Hindlimb muscle (tissue), 1 donor: ENCODE measurements at regions not wholly inside any gene's neighbourhood (a gene's known extent, or its start where the extent isn't known, plus 50 kb on each side); places are given as distances from the start of the nearest gene placed in this dataset.
"Not testable (repeated sequence)": the region's sequence is repeated elsewhere in the genome, so short reads cannot be mapped to it uniquely, and the experiment has no call there.

Source experiments
- DNase-seq: peaks from one replicate; pipeline ENCODE4 v3.0.0-alpha.2; 2013

GRCh38 chr17:77607606-77608005, 350.9 kb upstream of the TNRC6C start:
- DNase-seq, result no peak

- no peak for DNase-seq
These were observed 350.1 kb upstream of the TNRC6C start for GRCh38 chr17:77608431-77608830.

DNA sequence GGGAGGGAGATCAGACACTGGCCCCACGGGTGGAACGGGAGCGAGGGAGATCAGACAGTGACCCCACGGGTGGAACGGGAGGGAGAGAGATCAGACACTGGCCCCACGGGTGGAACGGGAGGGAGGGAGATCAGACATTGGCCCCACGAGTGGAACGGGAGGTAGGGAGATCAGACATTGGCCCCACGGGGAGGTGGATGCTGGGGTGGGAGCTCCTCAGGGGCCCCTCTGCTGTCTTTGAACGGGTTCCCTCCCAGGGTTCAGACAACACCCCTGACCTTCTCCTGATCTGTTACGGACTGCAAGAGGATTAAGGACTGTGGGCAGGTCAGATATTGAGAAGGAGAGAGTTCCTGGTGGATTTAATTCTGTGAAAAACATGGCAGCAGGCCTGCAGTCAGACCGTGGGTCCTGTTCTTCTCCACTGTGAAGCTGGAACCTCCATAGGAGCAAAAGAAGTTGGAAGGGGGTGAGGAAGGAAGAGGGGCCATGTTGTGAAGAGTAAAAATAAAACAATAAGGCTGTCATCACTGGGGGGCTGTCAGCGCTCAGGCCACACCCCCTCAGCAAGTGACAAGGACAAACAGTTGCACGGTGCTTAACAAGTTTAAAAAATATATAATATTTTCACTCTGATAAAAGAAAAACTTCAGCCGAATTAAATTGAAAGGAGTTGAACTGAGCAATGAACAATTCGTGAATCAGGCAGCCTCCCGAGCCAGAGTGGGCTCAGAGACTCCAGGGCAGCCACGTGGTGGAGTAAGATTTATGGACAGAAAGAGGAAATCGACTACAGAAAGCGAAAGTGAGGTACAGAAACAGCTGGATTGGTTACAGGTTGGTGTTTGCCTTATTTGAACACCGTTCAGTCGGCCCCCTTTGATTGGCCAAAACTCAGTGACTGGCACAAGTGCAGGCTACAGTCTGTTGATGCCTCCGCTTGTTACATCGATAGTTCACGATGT, 348.7 kb upstream of the TNRC6C start:
- peak; percentile 66 for DNase-seq

GRCh38 chr17:77610518-77610893, 348.0 kb upstream of the TNRC6C start:
- DNase-seq, result no peak

GRCh38 chr17:77610972-77611521, 347.5 kb upstream of the TNRC6C start:
- peak; percentile 72 for DNase-seq

DNA sequence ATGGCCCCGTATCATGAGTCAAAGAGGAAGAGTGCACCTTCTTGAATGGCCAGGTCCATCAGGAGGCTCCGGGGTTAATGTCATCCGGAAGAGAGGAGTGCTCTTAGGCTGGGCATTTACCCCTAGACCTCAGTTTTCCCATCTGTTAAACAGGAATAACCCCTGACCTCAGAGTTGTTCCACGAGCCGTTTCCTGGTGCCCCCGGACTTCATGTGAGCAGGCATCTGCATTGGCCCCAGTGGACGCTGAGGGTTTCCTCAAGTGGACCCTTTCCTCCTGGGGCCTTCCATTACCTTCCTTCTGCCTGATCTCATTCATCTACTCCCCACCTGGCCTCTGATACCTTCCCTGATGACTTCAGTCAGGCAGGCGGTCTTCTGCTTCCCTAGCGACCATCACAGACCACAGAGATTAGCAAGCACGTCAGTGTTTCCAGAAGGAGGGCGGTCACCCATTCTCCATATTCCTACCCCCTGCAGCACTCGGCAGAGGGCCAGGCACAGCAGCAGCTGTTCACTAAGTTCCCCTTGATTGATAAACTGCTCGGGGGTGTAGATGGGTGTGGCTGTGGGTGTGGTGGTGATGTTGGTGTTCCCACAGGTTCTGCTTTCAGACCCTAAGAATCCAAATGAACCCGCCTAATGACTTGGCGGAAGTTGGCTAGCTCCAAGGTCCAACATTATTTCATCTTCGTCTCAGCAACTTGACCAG, 346.6 kb upstream of the TNRC6C start:
- DNase-seq, result no peak

- DNase-seq, result no peak
These were observed 345.3 kb upstream of the TNRC6C start for GRCh38 chr17:77613218-77613617.

GRCh38 chr17:77613627-77614026, 344.9 kb upstream of the TNRC6C start:
- DNase-seq, result no peak

- DNase-seq, result no peak
These were observed 342.7 kb upstream of the TNRC6C start for GRCh38 chr17:77615703-77616253.

DNA sequence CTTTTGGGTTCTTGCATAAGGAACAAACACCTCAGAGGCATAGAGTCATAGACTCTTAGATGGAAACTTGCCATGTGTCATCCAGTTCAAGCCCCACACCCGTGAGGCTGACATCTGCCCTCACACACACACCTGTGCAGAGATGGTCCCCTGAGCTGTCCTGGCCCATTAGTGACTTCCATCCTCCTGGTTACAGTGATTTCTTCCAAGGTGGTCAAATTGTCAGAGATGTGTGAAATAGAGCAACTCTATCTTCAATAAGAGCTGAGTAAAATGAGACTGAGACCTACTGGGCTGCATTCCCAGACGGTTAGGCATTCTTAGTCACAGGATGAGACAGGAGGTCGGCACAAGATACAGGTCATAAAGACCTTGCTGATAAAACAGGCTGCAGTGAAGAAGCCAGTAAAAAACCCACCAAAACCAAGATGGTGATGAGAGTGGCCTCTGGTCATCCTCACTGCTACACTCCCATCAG, 342.2 kb upstream of the TNRC6C start:
- no peak for DNase-seq

DNA sequence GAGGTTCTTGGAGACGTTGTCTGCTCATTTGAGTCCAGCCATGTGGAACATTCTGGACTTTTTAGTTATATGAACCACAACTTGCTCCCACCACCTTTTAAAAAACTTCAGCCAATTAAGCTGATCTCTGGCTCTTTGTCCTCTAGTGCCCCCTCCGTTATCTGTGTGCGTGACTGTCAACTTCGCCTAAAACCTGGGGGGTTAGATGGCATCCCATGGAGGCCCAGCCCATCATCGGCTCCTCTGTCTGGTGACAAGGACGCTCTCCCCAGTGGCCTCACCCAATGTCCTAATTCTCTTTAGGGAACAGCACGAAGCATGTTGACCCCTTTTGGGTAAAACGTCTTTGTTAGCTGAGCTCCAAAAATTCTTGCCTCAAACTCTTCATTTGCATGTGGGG, 341.0 kb upstream of the TNRC6C start:
- no peak for DNase-seq

DNA sequence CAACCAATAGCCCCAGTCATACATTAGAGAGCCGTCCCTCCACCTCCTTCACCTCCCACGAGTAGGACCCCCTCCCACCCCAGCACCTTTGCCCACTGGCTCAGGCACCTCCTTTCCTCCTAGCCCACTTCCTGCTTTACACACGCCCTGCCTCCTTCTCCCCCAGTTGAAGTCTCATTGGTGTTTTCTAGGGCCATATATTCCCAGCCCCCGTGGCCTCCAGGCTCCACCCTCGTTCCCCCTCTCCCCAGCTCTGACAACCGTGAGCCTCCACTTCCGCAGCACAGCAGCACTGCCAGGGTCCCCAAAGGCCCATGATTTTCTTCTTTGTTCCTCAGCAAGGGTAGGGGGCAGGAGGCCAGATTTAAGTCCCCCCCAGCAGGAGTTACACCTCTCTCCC, 340.3 kb upstream of the TNRC6C start:
- no peak for DNase-seq

DNA sequence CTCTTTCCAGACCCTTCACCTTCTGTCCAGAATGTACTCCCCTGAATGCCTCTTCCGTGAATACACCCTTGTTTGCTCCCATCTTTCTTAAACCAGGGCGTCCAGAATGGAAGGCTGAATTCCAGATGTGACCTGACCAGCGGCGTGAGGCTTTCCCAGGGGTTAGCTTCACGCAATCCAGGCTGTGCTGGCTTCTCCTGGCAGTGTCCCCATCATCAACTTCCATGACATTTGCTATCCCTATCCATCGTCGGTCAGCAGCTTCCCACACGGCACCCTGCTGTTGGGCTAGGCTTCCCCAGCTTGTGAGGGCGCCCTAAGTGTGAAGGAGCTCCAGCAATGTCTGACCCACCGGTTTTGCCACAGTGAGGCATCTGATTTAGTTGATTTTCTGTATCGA, 339.8 kb upstream of the TNRC6C start:
- no peak for DNase-seq

DNA sequence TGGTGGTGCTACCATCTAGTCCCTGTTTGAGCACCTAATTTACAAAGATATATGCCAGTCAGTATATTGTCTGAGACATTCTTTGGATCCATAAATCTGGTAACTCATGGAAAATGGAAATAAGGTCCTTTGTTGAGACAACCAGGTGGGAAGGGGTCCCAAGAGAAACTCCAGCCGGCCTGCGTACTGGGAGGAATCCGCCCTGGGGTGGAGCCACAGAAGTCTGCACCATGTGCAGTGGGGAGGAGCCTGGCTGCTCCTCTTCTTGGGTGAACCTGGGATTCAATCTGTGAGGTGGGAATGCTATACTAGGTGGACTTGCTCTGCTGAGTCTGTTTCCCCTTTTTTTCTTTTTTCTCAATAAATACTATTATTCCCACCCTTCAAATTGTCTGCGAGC, 339.2 kb upstream of the TNRC6C start:
- DNase-seq, result no peak

- no peak for DNase-seq
These were observed 338.7 kb upstream of the TNRC6C start for GRCh38 chr17:77619851-77620250.

DNA sequence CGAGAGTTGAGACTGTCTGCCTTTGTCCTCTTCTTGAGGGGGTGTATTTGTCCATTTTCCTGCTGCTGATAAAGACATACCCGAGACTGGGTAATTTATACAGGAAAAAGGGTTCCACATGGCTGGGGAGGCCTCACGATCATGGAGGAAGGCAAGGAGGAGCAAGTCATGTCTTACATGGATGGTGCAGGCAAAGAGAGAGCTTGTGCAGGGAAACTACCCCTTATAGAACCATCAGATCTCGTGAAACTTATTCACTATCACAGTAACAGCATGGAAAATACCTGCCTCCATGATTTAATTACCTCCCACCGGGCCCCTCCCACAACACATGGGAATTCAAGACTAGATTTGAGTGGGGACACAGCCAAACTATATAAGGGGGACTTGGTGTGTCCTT, 338.2 kb upstream of the TNRC6C start:
- DNase-seq, result no peak

DNA sequence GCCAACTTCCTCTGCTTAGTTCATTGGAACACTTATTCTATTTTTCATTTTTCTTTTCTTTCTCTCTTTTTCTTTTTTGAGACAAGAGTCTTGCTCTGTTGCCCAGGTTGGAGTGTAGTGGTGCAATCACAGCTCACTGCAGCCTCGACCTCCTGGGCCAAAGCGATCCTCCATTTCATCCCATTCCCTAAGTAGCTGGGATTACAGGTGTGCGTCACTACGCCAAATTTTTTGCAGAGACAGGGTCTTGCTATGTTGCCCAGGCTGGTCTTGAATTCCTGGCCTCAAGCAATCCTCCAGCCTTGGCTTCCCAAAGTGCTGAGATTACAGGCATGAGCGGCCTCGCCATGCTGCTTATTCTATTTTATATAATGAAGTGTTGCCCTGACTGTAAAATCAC, 336.4 kb upstream of the TNRC6C start:
- DNase-seq, result not testable (repeated sequence)

DNA sequence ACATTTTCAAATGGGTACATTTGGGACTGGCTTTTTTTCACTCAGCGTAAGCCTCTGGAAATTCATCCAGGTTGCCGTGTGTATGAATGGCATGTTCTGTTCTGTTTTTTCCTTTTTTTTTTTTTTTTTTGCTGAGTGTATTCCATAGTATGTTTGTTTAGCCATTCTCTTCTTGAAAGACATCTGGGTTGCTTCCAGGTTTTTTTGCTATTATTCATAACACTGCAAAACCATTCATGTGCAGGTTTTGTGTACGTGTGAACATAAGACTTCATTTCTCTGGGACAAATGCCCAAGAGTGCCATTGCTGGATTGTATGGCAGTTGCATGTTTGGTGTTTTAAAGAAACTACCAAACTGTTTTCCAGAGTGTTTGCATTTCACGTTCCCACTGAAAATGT, 335.9 kb upstream of the TNRC6C start:
- DNase-seq, result no peak

DNA sequence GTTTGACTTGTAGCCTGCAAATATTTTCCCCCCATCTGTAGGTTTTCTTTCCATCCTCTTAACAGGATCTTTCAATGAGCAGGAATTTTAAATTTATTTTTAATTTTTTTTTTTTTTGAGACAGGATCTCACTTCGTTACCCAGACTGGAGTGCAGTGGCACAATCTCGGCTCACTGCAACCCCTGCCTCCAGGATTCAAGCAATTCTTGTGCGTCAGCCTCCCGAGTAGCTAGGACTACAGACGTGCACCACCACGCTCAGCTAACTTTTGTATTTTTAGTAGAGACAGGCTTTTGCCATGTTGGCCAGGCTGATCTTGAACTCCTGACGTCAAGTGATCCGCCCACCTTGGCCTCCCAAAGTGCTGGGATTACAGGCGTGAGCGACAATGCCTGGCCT, 335.2 kb upstream of the TNRC6C start:
- not testable (repeated sequence) for DNase-seq

- no peak for DNase-seq
These were observed 330.5 kb upstream of the TNRC6C start for GRCh38 chr17:77628035-77628434.

DNA sequence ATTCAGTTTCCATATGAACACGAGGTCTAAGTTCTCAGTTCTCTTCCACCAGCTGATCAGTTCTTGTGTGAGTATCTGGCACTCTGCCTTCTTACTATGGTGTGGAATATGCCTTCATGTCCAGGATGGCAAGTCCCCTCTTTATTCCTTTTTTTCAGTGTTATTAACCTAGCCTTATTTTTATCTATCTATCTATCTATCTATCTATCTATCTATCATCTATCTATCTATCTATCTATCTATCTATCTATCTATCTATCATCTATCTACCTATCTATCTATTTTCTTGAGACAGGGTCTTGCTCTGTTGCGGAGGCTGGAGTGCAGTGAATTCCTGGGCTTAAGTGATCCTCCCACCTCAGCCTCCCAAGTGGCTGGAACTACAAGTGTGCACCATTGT, 329.2 kb upstream of the TNRC6C start:
- not testable (repeated sequence) for DNase-seq

DNA sequence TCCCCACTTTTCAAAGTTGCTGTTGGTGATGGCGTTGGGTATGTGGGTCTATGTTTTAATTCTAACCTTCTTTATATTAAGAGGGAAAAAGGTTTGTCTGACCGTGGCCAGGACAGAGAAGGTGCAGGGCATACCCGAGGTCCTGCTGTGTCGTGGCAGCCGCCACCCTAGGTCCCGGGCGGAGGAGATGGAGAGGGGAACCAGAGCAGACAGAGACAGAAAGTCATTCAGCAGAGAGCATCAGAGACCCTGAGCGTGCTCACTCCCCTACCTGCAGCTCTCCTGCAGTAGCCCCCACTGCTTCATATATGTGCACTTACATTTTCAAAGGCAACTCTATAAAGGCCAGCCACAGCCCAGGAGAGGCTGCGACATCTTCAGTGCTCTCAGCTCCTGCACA, 327.2 kb upstream of the TNRC6C start:
- no peak for DNase-seq

GRCh38 chr17:77632619-77633018, 325.9 kb upstream of the TNRC6C start:
- DNase-seq, result no peak
